GM12872 (cell line): ENCODE measurements at regions not wholly inside any gene's neighbourhood (a gene's known extent, or its start where the extent isn't known, plus 50 kb on each side); places are given as distances from the start of the nearest gene placed in this dataset.

Experiments used
- CTCF ChIP-seq: IDR thresholded peaks from 3 replicates; pipeline ENCODE4 v1.5.1; 2011; ENCODE audit warnings: low read depth, mild to moderate bottlenecking, low read length, moderate library complexity; ENCODE audit not compliant: insufficient read depth

GRCh38 chr1:243996223-243996622, 54.9 kb upstream of the ZBTB18 start:
- no peak for TF ChIP-seq CTCF

- TF ChIP-seq CTCF: no peak
These were observed 59.4 kb upstream of the ZBTB18 start for GRCh38 chr1:243991650-243992049.

GRCh38 chr1:243984788-243985187, 66.3 kb upstream of the ZBTB18 start:
- no peak for TF ChIP-seq CTCF

GRCh38 chr1:243982447-243983018, 68.5 kb upstream of the ZBTB18 start:
- 0 out of 3 replicates have a peak, but pooled peaks have one; percentile 3 for TF ChIP-seq CTCF

GRCh38 chr1:243980471-243980870, 70.6 kb upstream of the ZBTB18 start:
- no peak for TF ChIP-seq CTCF

- TF ChIP-seq CTCF: no peak
These were observed 71.0 kb upstream of the ZBTB18 start for GRCh38 chr1:243980071-243980470.

GRCh38 chr1:243979396-243979795, 71.7 kb upstream of the ZBTB18 start:
- TF ChIP-seq CTCF: no peak
